GM12878 (cell line): ENCODE measurements at regions not wholly inside any gene's neighbourhood (a gene's known extent, or its start where the extent isn't known, plus 50 kb on each side); places are given as distances from the start of the nearest gene placed in this dataset.

Source experiments
- ATAC-seq: fragments of 200-7000 bp; cut with Tn5 transposase; 3 replicates; pipeline ENCODE4 v1.9.1; 2020; ENCODE audit warnings: mild to moderate bottlenecking, moderate library complexity
- BruUV-seq: library from RNA; stranded (reverse); fragments of 400-500 nt; replicated peaks from 2 replicates; lab custom pipeline; 2021; lab: Mats Ljungman, UMichigan
- CTCF ChIA-PET: fragments of 300-600 bp; sonication (Branson Sonifier 250); formaldehyde crosslinking; extraction: SDS; loops from one replicate; lab custom pipeline; 2021; ENCODE audit warnings: inconsistent platforms; lab: Yijun Ruan, JAX
- POLR2A ChIA-PET: fragments of 350-600 bp; formaldehyde crosslinking; extraction: SDS; loops from one replicate; lab custom pipeline; 2021; ENCODE audit warnings: inconsistent platforms; lab: Charles Lee
- RAD21 ChIA-PET: fragments of 300-600 bp; sonication (Branson Sonifier 250); formaldehyde crosslinking; loops from one replicate; lab custom pipeline; 2023; ENCODE audit warnings: antibody characterized with exemption; ENCODE audit not compliant: unreplicated experiment; lab: Charles Lee
- SMC1A ChIA-PET: fragments of 300-600 bp; sonication (Branson Sonifier 250); formaldehyde crosslinking; loops from one replicate; lab custom pipeline; 2023; ENCODE audit not compliant: unreplicated experiment, uncharacterized antibody; lab: Charles Lee
- DNase-seq: peaks from one replicate; pipeline ENCODE4 v3.0.0-alpha.2; 2011; ENCODE audit warnings: low read depth, low spot score
- FAIRE-seq: peaks from 3 replicates; lab custom pipeline; 2011; peaks lifted over from hg19 to GRCh38; lab: Jason Lieb, UNC
- H2AFZ ChIP-seq: 2 replicates; pipeline ENCODE4 v1.6.0; 2011; ENCODE audit warnings: low read depth, low read length, control low read depth; ENCODE audit not compliant: control insufficient read depth
- H3K27ac ChIP-seq: 2 replicates; pipeline ENCODE4 v1.5.1; 2011; ENCODE audit warnings: control low read depth; ENCODE audit not compliant: control insufficient read depth, insufficient read depth
- H3K27me3 ChIP-seq, 2 experiments: replicated peaks in 1 of 2; 2 replicates each; pipeline versions ENCODE4 v1.6.0 to v1.6.1; 2011; ENCODE audit warnings: low read length in 1 of 2; ENCODE audit not compliant: control insufficient read depth in 2 of 2, insufficient read depth in 2 of 2
- H3K36me3 ChIP-seq, 2 experiments: 2 replicates each; pipeline ENCODE4 v1.5.1; 2011; ENCODE audit warnings: low read length in 1 of 2; ENCODE audit not compliant: control insufficient read depth in 2 of 2, insufficient read depth in 2 of 2
- H3K4me1 ChIP-seq: 2 replicates; pipeline ENCODE4 v1.6.1; 2011; ENCODE audit warnings: mild to moderate bottlenecking, low read length, moderate library complexity, mixed read lengths; ENCODE audit not compliant: control insufficient read depth, insufficient read depth
- H3K4me2 ChIP-seq: 2 replicates; pipeline ENCODE4 v1.6.0; 2011; ENCODE audit warnings: control low read depth; ENCODE audit not compliant: control insufficient read depth, insufficient read depth
- H3K4me3 ChIP-seq: fragments of 200-600 bp; sonication (generic); 2 replicates; pipeline ENCODE4 v1.5.1; 2016
- H3K79me2 ChIP-seq: 2 replicates; pipeline ENCODE4 v1.6.0; 2011; ENCODE audit warnings: low read length; ENCODE audit not compliant: control insufficient read depth, insufficient read depth
- H3K9ac ChIP-seq: 2 replicates; pipeline ENCODE4 v1.8.0; 2011; ENCODE audit warnings: low read length, control low read depth, mixed read lengths; ENCODE audit not compliant: control insufficient read depth, insufficient read depth
- H3K9me3 ChIP-seq: replicated peaks from 3 replicates; pipeline ENCODE4 v1.5.1; 2011; ENCODE audit warnings: mild to moderate bottlenecking, low read length; ENCODE audit not compliant: control insufficient read depth, insufficient read depth
- H4K20me1 ChIP-seq: 2 replicates; pipeline ENCODE4 v1.6.0; 2011; ENCODE audit not compliant: control insufficient read depth, insufficient read depth
- CEBPZ ChIP-seq: fragments of 150-350 bp; IDR thresholded peaks from 2 replicates; pipeline ENCODE4 v1.6.1; 2016; ENCODE audit warnings: low read depth, low read length
- CUX1 ChIP-seq: IDR thresholded peaks from 2 replicates; pipeline ENCODE4 v1.6.1; 2012; ENCODE audit warnings: improper control_type of control experiment, low read depth, low read length; ENCODE audit not compliant: insufficient replicate concordance
- PAX5 ChIP-seq: IDR thresholded peaks from 2 replicates; pipeline ENCODE4 v1.6.1; 2011; ENCODE audit warnings: low read depth, low read length, borderline replicate concordance
- ZBED1 ChIP-seq: IDR thresholded peaks from 2 replicates; pipeline ENCODE4 v1.6.1; 2016; ENCODE audit warnings: borderline replicate concordance
- WGBS: methylation state at CpG from one replicate; pipeline ENCODE4 v1.1.6; 2016; ENCODE audit warnings: low lambda C conversion rate; ENCODE audit not compliant: insufficient replicate concordance, insufficient coverage; ENCODE audit errors: missing lambda C conversion rate; 5-methylcytosine and 5-hydroxymethylcytosine counted together
- in situ Hi-C: fragments of 300-500 bp; cut with MboI; formaldehyde crosslinking; loops from 9 replicates; pipeline ENCODE4 v1.14.3; 2018; ENCODE audit warnings: mixed read lengths
- intact Hi-C: fragments of 100-400 bp; cut with micrococcal nuclease; formaldehyde crosslinking; loops from one replicate; pipeline ENCODE4 v1.14.2; 2022; ENCODE audit not compliant: unreplicated experiment

DNA sequence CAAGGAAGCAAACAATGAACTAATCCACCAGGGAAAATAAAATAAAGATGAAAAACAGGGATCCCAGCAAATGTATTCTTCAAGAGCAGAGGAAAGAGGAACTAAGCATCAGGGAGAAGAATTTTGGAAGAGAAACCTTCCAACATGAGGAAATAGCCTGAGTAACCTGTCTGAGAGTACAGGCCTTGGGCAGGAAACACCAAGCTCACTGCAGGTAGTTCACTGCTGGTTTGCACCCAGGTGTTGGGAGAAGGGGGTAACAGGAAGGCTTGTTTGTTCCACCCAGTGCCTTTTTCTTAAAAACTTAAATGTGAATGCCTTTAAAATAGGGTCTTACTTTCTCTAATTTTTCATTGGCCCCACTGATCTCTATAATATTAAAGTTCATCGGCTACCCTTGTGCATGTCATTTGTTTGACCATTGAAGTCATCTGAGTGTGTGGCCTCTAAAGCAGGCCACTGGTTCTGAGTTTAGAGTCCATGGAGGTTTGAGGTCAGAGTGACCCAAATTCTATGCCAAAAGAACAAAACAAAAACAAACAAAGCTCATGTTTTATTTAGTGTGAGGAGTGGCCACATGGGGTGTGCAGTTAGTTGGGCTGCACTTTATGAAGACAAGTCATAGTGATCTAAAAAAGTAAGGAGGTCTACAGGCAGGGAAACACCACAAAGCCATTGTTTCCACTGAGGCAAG is 62.9 kb upstream of the COX10 start:
- Histone ChIP-seq H3K9ac (no peak overlapping the region), H3K79me2 (no peaks in the 10 kb centered on the region), H3K4me1 (no peaks in the 10 kb centered on the region), H3K4me2 (no peak overlapping the region), H2AFZ (no peak overlapping the region), H3K27me3 (no peaks in the 10 kb centered on the region), H4K20me1 (no peaks in the 10 kb centered on the region), H3K4me3 (no peak overlapping the region), H3K9me3 (no peaks in the 10 kb centered on the region), H3K36me3 (no peaks in the 10 kb centered on the region), H3K27ac (no peak overlapping the region)
- WGBS, result 100% methylated on average over 1 of the region's 1 CpG
- no peak for DNase-seq
- intact Hi-C loops (no loop called here), in situ Hi-C loops (no loop called here)
- TF ChIP-seq CUX1 (no peak), CEBPZ (no peak), ZBED1 (no peak), PAX5 (no peak)
- ChIA-PET CTCF (no interaction called here), SMC1A (no interaction called here), RAD21 (no interaction called here), POLR2A (no interaction called here)
- BruUV-seq, result no TSS peak
- no peak for FAIRE-seq
- no peak for ATAC-seq
